ENCODE measurements at regions not wholly inside any gene's neighbourhood (a gene's known extent, or its start where the extent isn't known, plus 50 kb on each side); places are given as distances from the start of the nearest gene placed in this dataset.
"Not testable (repeated sequence)": the region's sequence is repeated elsewhere in the genome, so short reads cannot be mapped to it uniquely, and the experiment has no call there.

DNA sequence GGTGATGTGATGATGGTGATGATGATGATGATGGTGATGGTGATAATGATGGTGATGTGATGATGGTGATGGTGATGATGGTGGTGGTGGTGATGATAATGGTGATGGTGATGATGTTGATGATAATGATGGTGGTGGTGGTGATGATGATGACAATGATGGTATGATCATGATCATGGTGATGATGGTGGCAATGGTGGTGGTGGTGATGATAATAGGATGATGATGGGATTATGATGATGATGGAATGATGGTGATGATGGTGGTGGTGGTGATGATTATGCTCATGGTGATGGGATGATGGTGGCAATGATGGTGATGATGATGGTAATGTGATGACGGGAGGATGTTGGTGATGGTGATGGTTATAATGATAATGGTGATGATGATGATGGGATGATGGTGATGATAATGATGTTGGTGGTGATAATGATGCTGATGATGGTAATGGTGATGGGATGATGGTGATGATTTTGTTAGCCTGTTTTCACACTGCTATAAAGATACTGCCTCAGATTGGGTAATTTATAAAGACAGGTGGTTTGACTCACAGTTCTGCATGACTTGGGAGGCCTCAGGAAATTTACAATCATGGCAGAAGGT lies 314.8 kb upstream of the SFSWAP start:
- DNase-seq: no peak

DNA sequence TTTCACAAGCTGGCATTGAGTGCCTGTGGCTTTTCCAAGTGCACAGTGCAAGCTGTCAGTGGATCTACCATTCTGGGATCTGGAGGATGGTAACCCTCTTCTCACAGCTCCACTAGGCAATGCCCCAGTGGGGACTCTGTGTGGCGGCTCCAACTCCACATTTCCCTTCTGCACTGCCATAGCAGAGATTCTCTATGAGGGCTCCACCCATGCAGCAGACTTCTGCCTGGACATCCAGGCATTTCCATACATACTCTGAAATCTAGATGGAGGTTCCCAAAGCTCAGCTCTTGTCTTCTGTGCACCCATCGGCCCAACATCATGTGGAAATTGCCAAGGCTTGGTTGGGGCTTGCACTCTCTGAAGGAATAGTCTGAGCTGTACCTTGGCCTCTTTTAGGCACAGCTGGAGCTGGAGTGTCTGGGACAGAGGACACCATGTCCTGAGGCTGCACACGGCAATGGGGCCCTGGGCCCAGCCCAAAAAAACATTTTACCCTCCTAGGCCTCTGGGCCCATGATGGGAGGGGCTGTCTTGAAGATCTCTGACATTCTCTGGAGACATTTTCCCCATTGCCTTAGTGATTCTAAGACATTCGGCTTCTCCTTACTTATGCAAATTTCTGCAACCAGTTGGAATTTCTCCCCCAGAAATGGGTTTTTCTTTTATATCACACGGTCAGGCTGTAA lies 313.3 kb upstream of the SFSWAP start:
- no peak for DNase-seq

DNA sequence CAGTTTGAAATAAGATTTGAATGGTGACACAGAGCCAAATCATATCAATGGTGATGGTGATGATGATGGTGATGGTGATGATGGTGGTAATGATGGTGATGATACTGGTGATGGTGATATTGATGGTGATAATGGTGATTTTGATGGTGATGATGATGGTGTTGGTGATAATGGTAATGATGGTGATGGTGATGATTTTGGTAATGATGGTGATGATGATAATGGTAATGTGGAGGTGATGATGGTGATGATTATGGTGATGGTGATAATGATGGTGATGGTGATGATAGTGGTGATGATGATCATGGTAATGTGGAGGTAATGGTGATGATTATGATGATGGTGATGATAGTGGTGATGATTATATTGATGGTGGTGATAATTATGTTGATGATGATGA lies 311.9 kb upstream of the SFSWAP start:
- no peak for DNase-seq

DNA sequence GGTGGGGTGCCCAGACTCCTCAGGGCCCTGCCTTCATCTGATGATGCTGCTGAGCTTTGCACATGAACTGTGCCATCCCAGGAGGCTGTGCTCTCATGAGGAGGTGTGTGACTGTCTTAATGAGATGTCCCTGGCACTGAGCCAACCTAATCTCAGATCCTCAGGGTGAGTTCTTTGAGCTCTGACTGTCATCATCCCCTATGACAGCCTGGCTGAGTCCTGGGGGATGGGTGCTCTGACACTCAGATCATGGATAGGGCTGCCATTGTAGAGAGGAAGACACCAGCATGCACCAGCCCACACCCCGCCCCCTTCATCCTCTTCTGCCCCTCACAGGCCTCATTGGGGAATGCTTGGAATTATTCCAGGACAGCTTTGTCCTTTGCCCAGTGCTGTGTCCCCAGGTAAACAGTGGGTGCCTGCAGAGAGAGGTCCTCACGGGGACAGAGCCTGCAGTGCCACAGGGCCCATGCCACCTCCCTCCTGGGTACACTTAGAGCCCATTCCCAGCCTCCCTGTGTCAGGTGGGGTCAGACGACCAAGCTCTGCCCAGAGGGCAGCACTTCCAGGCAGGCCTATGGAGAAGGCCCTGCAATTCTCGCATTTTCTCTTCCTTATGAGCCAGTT lies 310.1 kb upstream of the SFSWAP start:
- not testable (repeated sequence) for DNase-seq

DNA sequence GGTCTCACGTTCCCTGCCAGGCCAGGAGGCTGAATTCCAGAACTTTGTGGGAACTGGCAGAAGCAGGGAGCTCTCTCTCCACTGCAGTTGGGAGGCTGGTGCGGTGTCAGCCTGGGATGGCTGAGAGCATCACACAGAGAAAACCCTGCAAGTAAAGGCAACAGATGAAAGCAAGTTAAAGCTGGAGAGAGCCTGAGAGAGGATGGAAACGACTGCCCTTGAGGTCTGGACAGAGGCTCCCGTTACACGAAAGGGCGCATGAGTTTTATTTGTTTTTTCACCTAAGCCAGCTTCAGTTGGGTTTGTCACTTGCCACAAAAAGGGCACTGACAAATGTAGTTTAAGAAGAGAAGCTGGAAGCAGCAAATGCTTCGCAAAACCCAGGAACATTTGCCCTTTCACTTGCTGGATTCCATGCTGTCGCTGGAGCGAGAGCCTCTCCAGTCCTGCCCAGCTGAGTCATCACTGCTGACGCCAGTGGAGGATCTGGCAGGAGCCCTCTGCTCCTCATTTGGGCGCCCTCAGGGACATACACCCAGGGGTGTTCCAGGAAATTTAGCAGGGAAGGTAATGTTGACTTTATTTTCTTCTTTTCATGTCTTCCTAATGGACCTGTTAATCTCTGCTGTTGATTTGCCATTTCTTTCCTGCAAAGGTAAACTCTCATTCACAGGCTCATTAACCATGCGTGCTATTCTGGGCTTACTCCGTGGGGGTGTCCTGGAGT lies 308.8 kb upstream of the SFSWAP start:
- DNase-seq: not testable (repeated sequence)

DNA sequence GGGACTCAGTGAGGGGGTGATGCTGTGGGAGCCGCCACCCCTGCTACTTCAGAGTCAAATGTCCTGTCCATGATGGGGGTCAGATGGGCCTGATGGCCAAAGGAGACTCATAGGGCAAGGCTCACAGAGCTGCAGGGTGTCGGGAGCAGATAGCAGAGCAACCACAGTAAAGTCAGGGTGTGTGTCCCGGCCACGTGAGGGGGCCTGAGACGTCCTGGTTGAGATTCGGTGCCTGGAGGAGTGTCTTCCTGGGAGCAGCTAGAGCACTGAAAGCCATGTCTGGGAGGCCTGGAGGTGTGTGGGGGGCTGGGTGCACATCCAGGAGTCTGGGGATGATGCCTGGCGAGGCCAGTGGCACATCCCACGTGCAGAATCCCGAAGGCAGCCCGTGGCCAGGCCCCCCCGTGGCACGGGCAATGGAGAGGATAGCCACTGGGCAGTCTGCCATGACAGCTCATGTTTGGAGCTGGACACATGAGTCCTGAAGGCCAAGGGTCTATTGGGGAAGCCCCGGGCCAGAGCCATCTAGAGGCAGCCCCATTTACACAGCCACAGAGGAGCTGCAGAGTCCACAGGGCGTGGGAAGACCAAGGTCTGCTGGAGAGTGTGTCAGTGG lies 308.0 kb upstream of the SFSWAP start:
- DNase-seq: no peak

DNA sequence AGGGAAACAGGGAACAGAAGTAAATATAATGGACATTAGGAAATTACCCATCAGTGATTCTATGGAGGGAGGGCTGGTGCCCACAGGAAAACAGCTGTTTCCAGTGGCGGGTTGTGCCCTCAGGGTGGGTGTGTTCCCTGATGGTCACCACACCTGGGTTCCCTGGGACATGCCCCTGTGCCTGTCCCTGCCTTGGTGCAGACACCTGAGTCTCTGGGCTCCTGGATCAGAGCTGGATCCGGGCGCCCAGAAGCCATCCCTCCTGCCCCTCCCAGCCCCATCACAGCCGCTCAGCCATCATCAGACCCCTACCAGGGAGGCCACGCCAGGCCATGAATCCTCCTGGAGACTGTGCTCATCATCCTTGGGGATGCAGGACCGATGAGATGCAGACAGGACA lies 307.2 kb upstream of the SFSWAP start:
- DNase-seq: no peak

DNA sequence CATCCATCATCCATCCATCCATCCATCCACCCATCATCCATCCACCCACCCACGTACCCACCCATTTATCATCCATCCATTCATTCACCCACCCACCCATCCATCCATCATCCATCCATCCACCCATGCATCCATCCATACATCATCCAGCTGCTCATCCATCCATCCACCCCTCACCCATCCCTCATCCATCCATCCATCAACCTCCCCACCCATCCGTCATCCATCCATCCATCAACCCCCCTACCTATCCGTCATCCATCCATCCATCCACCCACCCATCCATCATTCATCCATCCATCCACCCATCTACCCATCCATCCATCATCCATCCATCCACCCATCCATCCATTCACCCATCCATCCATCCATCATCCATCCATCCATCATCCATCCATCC lies 306.2 kb upstream of the SFSWAP start:
- no peak for DNase-seq

DNA sequence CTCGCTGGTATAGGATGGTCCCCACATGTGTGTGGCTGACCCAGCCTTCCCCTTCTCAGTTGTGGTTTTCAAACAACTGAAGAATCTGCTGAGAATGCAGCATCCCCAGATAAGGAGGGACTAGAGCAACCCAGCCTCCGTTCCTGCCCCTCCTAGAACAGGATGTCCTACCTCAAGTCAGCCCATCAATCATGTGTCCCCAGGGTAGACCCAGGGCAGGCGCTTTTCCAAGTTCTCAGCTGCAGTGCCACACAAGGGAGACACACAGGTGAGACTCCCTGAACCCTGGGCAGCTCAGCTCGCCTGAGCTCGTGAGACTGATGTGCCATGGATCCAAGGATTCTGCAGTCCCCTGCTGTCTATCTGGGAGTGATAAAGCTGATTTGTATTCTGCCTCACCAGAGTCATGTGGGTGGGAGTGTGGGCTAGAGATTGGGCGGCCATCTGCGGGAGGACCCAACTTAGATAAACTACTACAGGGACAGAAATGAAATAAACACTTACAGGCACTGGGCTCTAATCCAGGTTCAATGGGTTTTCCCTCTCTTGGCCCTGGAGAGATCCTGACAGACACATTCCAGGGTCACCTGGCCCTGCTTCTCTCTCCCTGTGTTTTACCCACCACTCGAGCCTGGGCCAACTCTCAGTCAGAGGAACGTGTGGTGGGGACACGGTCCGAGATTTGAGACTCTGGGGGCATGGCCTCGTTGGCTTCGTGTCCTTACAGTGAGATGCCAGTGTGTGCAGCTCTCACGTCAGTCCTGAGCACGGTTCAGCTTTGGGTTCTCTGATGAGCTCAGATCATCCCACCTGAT lies 303.5 kb upstream of the SFSWAP start:
- DNase-seq: no peak

DNA sequence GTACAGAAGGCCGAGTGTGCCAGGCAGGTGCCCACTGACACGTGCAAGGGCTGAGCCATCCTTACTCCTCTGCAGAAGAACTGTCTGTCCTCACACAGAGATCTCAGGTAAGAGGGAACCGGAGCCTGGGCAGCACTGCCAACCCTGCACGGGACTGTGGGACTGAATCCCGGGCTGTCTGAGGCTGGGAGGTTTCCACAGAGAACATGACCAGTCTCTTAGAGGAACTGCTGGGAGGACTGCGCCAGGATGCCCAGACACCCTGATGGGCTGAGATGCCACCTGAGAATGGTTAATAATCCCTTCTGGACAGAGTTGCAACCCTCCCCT lies 302.9 kb upstream of the SFSWAP start:
- no peak for DNase-seq

DNA sequence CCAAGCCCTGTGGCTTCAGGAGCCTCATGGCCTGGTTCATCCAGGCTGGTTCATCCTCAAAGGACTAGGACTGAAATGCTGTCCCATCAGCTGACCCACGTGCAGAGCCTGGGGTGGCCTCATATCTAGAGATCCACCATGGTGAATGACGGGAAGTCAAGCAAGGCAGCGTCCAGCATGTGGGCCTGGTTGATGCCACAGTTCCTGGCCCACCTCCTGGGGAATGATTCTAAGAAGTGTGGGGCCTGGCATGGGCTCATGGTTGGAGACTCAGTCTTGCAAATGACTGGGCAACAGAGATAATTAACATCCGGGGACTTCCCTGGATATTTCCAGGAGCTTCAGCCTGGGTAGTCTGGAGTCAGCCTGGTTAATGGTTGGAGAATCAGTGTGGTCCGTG lies 302.4 kb upstream of the SFSWAP start:
- DNase-seq: no peak

DNA sequence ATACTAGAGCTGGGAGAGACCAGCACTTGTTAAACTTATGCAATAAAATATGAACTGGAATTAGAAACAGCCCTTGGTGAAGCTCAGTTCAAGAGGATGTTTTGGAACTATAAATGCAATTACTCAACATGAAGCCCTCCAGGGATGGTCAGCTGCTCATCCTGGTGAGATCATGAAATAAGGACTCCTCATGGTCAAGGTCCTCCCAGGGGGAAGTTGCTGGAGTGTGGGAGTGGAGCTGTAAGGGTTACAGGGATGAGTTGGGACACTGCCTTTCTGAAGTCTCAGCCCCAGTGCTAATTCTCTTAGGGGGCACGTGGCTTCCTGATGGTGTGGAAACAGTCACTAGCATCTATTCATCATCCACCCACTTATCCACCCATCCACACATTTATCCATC lies 301.7 kb upstream of the SFSWAP start:
- DNase-seq: no peak

DNA sequence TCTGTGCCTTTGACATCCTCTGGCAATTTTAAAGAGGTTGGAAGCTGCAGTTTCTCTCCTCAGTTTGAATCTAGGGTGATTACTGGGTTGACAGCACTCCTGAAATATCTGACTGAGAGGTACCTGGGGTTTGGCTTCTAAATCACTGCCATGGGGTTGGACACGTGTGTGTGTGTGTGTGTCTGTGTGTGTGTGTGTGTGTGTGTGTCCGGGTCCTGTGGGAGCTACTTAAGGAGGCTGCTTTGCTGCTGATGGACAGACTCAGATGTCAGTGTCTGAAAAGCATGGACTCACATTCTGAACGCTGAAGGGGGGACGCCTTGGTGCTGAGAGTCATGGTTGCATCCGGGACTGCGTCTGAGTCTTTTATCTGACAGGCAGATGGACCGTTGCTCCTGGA lies 299.1 kb upstream of the SFSWAP start:
- not testable (repeated sequence) for DNase-seq

DNA sequence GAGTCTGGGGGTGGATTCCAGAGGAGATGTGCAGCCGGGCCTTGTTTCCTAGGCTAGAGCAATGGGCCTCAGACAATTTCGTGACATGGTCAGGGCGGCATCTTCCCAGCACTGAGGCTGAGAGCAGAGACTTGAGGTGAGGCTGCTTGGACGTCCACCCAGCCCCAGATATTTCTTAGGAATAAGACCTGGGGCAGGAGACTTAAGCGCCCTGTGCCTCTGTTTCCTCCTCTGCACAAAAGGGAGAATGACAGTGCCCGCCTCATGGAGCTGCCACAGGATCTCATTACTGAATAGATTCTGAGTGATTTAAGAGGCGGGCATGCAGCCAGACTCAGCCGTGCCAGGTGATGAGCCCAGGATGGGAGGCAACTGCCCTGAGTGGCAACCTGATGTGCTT lies 297.9 kb upstream of the SFSWAP start:
- no peak for DNase-seq

DNA sequence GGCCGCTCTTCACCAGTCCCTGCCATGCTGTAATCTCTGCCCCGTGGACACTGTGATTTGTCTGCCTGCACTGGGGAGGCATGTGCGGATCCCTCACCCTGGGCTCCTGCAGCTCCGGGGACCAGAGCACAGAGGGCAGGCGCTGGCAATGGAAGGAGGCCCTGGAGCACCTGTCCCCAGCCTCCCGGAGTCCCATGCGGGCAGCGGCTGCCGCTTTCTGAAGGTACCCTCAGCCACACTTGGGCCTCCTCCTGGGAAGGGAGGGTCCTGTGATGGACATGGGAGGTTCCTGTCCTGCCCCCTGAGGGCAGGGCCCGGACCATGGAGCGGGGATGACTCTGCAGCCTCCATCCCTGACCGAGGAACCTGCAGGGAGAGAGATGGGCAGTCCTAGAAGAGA lies 297.4 kb upstream of the SFSWAP start:
- no peak for DNase-seq

DNA sequence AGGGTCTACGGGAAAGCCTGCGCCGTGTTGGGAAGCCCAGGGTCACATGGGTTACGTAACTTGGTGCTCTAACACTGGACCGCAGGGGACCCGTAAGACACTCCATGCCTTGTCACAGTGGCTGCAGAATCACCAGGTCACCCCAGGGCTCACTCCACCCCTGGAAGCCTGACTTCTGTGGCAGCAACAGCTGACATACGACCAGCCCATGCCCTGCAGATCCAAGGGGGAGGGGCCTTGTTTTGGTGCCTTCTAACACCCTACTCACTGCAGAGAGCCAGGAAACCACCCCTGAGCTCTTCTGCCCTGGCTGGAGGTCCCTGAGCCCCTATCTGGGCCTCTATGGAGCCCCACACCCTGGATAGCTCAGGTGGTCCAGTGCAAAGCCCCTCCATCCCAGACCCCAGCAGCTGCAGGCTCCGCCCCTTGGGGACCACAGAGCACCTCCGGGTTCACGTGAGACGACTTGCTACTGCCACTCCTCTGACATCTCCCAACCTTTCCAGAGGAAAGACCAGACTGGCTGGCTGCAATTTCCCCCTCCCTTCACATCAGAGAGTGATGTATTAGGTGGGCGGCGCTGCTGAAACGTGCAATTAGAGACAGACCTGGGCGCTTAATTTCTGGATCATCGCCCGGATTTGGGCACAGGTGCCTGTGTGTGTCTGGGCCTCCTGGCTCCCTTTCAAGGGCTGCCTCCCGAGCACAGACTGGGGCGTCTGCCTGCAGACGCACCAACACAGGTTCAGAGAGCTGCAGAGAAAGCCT lies 296.6 kb upstream of the SFSWAP start:
- DNase-seq: not testable (repeated sequence)

DNA sequence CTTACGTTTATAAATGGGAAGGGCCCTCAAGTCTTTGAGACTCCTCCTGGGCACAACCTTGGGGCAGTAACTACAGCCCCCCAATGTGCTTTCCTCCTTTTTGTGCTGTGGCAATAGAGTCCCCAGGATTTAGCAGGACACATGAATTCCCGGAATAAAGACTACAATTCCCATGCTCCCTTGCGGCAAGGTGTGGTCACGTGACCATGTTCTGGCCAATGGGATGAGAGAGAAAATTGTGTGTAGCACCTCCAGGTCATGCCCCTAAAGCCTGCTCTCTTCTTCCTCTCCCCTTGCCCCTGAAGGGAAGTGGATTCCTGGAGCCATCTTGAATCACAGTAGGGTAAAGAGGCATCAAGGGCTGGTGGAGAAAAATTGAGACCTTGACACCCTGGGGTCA lies 295.1 kb upstream of the SFSWAP start:
- no peak for DNase-seq

DNA sequence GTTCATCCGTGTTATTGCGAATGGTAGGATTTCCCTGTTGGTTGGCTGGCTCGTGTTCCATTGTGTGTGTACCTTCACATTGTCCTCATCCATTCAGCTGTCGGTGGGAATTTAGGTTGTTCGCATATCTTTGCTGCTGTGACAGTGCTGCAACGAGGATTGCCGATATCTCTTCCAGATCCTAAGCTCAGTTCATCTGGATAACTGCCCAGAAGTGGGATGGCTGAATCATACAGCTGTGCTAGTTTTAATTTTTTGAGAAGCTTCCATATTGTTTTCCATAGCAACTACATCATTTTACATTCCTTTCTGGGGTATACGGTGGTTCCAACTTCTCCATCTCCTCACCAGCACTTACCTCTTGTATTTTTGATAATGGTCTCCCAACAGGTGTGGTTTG lies 292.8 kb upstream of the SFSWAP start:
- DNase-seq: no peak

DNA sequence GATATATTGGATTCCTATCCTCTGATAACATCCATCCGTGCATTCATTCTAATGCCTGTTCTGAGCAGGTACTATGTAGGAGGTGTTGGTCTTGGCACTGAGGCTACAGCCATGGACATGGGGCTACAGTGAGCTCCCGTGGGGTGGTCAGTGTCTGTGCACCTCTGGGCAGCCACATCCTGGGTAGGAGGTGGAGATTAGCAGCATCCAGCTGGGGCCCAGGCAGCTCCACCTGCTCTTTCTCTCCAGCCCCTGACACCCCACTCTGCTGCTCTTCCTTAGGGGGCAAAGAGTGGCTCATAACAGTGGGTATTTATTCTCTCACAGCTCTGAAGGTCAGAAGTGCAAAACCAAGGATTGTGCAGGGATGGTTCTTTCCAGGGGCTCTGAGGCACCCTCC lies 292.0 kb upstream of the SFSWAP start:
- no peak for DNase-seq

DNA sequence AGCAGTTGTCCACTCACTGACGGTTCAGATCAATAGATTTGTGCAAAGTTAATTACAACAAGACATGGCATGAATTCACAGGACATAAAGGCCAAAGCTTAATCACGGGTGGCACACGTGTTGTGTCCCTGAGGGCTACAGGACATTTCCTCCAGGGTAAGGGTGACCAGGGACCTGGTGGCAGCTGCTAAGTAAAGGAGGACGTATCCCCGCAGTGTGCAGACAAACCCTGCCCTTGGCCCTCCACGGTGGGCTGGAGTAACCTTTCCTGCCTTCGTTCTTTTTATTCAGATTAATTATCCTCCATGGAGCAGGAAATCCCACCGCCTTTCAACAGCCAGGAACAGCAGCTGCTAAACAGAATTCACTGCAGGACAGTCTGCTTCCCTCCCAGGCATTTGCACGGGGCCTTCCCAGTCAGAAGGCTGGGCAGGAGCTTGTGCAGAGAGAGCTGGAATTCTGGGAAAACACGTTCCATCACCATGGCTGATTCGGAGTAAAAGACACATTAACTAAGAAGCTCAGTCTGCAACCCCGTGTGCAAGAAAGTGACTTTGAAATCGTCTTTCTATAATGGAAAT lies 289.9 kb upstream of the SFSWAP start:
- no peak for DNase-seq

DNA sequence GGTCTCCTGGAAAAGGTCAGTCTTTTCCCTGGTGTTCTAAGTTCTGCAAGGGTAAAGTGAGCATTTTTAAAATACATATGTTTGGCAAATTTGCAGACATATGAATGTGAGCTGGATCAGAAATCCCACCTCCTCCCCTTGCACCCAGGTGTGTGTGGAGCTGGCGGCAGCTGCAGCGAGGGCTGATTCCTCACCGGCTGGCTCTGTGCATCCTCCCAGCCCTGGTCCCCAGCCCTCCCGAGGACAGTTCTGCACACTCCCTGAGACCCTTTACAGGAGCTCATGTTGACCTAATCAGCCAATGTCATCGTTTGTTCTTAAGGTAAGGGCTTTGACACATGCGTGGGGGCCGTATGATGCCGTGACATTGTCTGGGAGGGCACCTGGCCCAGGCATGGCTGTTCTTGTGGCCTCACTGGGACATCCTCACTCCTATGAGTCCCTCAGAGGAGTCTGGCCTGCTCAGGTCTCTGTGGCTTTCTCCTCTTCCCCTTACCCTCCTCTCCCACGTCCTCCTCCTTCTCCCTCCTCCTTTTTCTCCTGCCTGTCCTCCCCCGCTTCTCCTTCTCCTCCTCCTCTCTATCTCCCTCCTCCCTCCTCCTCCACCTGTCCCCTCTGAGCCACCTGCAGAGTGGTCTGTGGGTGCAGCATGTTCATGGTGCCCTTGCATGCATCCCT lies 289.2 kb upstream of the SFSWAP start:
- no peak for DNase-seq
